ENCODE measurements at regions not wholly inside any gene's neighbourhood (a gene's known extent, or its start where the extent isn't known, plus 50 kb on each side); places are given as distances from the start of the nearest gene placed in this dataset.
"Not testable (repeated sequence)": the region's sequence is repeated elsewhere in the genome, so short reads cannot be mapped to it uniquely, and the experiment has no call there.

- H3K4ac ChIP-seq (ENCODE audit: low read depth, low read length): no peak overlapping the region
- no peaks in the 10 kb centered on the region for H3K4me1 ChIP-seq (ENCODE audit: control insufficient read depth, low read depth, low read length)
- no peak overlapping the region for H3K18ac ChIP-seq (ENCODE audit: low read length)
- H2BK120ac ChIP-seq (ENCODE audit: low read depth, low read length): no peak overlapping the region
- no peak overlapping the region for H3K27ac ChIP-seq (ENCODE audit: low read depth, low read length)
- no peak overlapping the region for H3K23ac ChIP-seq (ENCODE audit: low read length)
- H3K9ac ChIP-seq (ENCODE audit: low read length): no peak overlapping the region
- no peak overlapping the region for H2AK5ac ChIP-seq (ENCODE audit: low read length)
- H2BK15ac ChIP-seq (replicated peaks; ENCODE audit: low read depth): no peak overlapping the region
- H3K79me2 ChIP-seq (ENCODE audit: control insufficient read depth, insufficient read depth, low read length): peaks cover 4% of the 10 kb centered on the region
- no peak overlapping the region for H4K5ac ChIP-seq (ENCODE audit: low read length)
- no CpG with 5 or more reads among the region's 5 CpGs for WGBS (ENCODE audit: extremely low coverage, insufficient coverage, low lambda C conversion rate)
- no peak overlapping the region for H3K4me3 ChIP-seq (ENCODE audit: low read length)
- H4K8ac ChIP-seq (ENCODE audit: low read depth, low read length): no peak overlapping the region
- H3K27me3 ChIP-seq (ENCODE audit: insufficient read depth, low read length, poor library complexity): no peaks in the 10 kb centered on the region
- H3K36me3 ChIP-seq (ENCODE audit: control insufficient read depth, insufficient read depth, low read length): peaks cover 2% of the 10 kb centered on the region
- no peak overlapping the region for H3K4me2 ChIP-seq (ENCODE audit: low read length)
- H2BK5ac ChIP-seq (ENCODE audit: low read length): no peak overlapping the region
- peak overlapping the region; percentile 15 for H3K56ac ChIP-seq (ENCODE audit: low read length)
- DNase-seq: no peak
- H3K79me1 ChIP-seq (ENCODE audit: low read length): peaks cover 7% of the 10 kb centered on the region
Measured at GRCh38 chr6:21870076-21870730, 276.7 kb downstream of the SOX4 start.

GRCh38 chr6:21871831-21872230, 278.3 kb downstream of the SOX4 start:
- H2AK5ac ChIP-seq (ENCODE audit: low read length): no peak overlapping the region
- no peak overlapping the region for H3K18ac ChIP-seq (ENCODE audit: low read length)
- H2BK120ac ChIP-seq (ENCODE audit: low read depth, low read length): no peak overlapping the region
- H3K79me2 ChIP-seq (ENCODE audit: control insufficient read depth, insufficient read depth, low read length): peaks cover 4% of the 10 kb centered on the region
- no peak overlapping the region for H3K23ac ChIP-seq (ENCODE audit: low read length)
- H2BK5ac ChIP-seq (ENCODE audit: low read length): no peak overlapping the region
- H3K4me3 ChIP-seq (ENCODE audit: low read length): no peak overlapping the region
- WGBS (ENCODE audit: extremely low coverage, insufficient coverage, low lambda C conversion rate): no CpG with 5 or more reads among the region's 5 CpGs
- H4K5ac ChIP-seq (ENCODE audit: low read length): no peak overlapping the region
- H2BK15ac ChIP-seq (replicated peaks; ENCODE audit: low read depth): no peak overlapping the region
- no peak overlapping the region for H3K4me2 ChIP-seq (ENCODE audit: low read length)
- H3K4me1 ChIP-seq (ENCODE audit: control insufficient read depth, low read depth, low read length): no peaks in the 10 kb centered on the region
- H3K27me3 ChIP-seq (ENCODE audit: insufficient read depth, low read length, poor library complexity): no peaks in the 10 kb centered on the region
- H4K8ac ChIP-seq (ENCODE audit: low read depth, low read length): no peak overlapping the region
- no peak overlapping the region for H3K9ac ChIP-seq (ENCODE audit: low read length)
- no peak overlapping the region for H3K4ac ChIP-seq (ENCODE audit: low read depth, low read length)
- H3K56ac ChIP-seq (ENCODE audit: low read length): no peak overlapping the region
- H3K36me3 ChIP-seq (ENCODE audit: control insufficient read depth, insufficient read depth, low read length): peaks cover 2% of the 10 kb centered on the region
- H3K27ac ChIP-seq (ENCODE audit: low read depth, low read length): no peak overlapping the region
- DNase-seq: no peak
- peaks cover 7% of the 10 kb centered on the region for H3K79me1 ChIP-seq (ENCODE audit: low read length)

- H2BK15ac ChIP-seq (replicated peaks; ENCODE audit: low read depth): no peak overlapping the region
- H3K56ac ChIP-seq (ENCODE audit: low read length): no peak overlapping the region
- no peak overlapping the region for H2BK5ac ChIP-seq (ENCODE audit: low read length)
- H3K23ac ChIP-seq (ENCODE audit: low read length): no peak overlapping the region
- H2AK5ac ChIP-seq (ENCODE audit: low read length): no peak overlapping the region
- H3K27me3 ChIP-seq (ENCODE audit: insufficient read depth, low read length, poor library complexity): no peaks in the 10 kb centered on the region
- H3K4me3 ChIP-seq (ENCODE audit: low read length): no peak overlapping the region
- no peak overlapping the region for H4K8ac ChIP-seq (ENCODE audit: low read depth, low read length)
- H3K79me1 ChIP-seq (ENCODE audit: low read length): peaks cover 7% of the 10 kb centered on the region
- H3K9ac ChIP-seq (ENCODE audit: low read length): no peak overlapping the region
- no peaks in the 10 kb centered on the region for H3K4me1 ChIP-seq (ENCODE audit: control insufficient read depth, low read depth, low read length)
- H3K18ac ChIP-seq (ENCODE audit: low read length): no peak overlapping the region
- H3K4ac ChIP-seq (ENCODE audit: low read depth, low read length): no peak overlapping the region
- no CpG with 5 or more reads among the region's 2 CpGs for whole genome bisulfite sequencing (ENCODE audit: extremely low coverage, insufficient coverage, low lambda C conversion rate)
- no peak overlapping the region for H3K27ac ChIP-seq (ENCODE audit: low read depth, low read length)
- no peak overlapping the region for H2BK120ac ChIP-seq (ENCODE audit: low read depth, low read length)
- no peak for DNase-seq
- peaks cover 4% of the 10 kb centered on the region for H3K79me2 ChIP-seq (ENCODE audit: control insufficient read depth, insufficient read depth, low read length)
- H3K4me2 ChIP-seq (ENCODE audit: low read length): no peak overlapping the region
- peaks cover 2% of the 10 kb centered on the region for H3K36me3 ChIP-seq (ENCODE audit: control insufficient read depth, insufficient read depth, low read length)
- no peak overlapping the region for H4K5ac ChIP-seq (ENCODE audit: low read length)
Measured at GRCh38 chr6:21872749-21873148, 279.2 kb downstream of the SOX4 start.

GRCh38 chr6:21873562-21873961, 280.0 kb downstream of the SOX4 start:
- Histone ChIP-seq H3K18ac (ENCODE audit: low read length) (peak overlapping the region; percentile 44), H3K27ac (ENCODE audit: low read depth, low read length) (no peak overlapping the region), H3K56ac (ENCODE audit: low read length) (no peak overlapping the region), H3K4ac (ENCODE audit: low read depth, low read length) (no peak overlapping the region), H3K27me3 (ENCODE audit: insufficient read depth, low read length, poor library complexity) (no peaks in the 10 kb centered on the region), H3K79me2 (ENCODE audit: control insufficient read depth, insufficient read depth, low read length) (peaks cover 4% of the 10 kb centered on the region), H3K23ac (ENCODE audit: low read length) (no peak overlapping the region), H3K4me2 (ENCODE audit: low read length) (no peak overlapping the region), H2BK15ac (replicated peaks; ENCODE audit: low read depth) (no peak overlapping the region), H2BK120ac (ENCODE audit: low read depth, low read length) (no peak overlapping the region), H3K4me1 (ENCODE audit: control insufficient read depth, low read depth, low read length) (no peaks in the 10 kb centered on the region), H3K79me1 (ENCODE audit: low read length) (peaks cover 7% of the 10 kb centered on the region), H2AK5ac (ENCODE audit: low read length) (no peak overlapping the region), H3K9ac (ENCODE audit: low read length) (no peak overlapping the region), H3K4me3 (ENCODE audit: low read length) (no peak overlapping the region), H3K36me3 (ENCODE audit: control insufficient read depth, insufficient read depth, low read length) (peaks cover 2% of the 10 kb centered on the region), H2BK5ac (ENCODE audit: low read length) (no peak overlapping the region), H4K8ac (ENCODE audit: low read depth, low read length) (no peak overlapping the region), H4K5ac (ENCODE audit: low read length) (no peak overlapping the region)
- DNase-seq: no peak
- no CpG with 5 or more reads among the region's 10 CpGs for WGBS (ENCODE audit: extremely low coverage, insufficient coverage, low lambda C conversion rate)

- Histone ChIP-seq H3K23ac (ENCODE audit: low read length) (no peak overlapping the region), H3K4ac (ENCODE audit: low read depth, low read length) (no peak overlapping the region), H3K36me3 (ENCODE audit: control insufficient read depth, insufficient read depth, low read length) (peaks cover 2% of the 10 kb centered on the region), H3K4me1 (ENCODE audit: control insufficient read depth, low read depth, low read length) (no peaks in the 10 kb centered on the region), H3K79me1 (ENCODE audit: low read length) (peaks cover 7% of the 10 kb centered on the region), H3K4me2 (ENCODE audit: low read length) (no peak overlapping the region), H2BK120ac (ENCODE audit: low read depth, low read length) (no peak overlapping the region), H3K18ac (ENCODE audit: low read length) (peak overlapping the region; percentile 44), H3K27ac (ENCODE audit: low read depth, low read length) (no peak overlapping the region), H3K56ac (ENCODE audit: low read length) (no peak overlapping the region), H3K79me2 (ENCODE audit: control insufficient read depth, insufficient read depth, low read length) (peaks cover 4% of the 10 kb centered on the region), H4K8ac (ENCODE audit: low read depth, low read length) (no peak overlapping the region), H2BK15ac (replicated peaks; ENCODE audit: low read depth) (no peak overlapping the region), H3K9ac (ENCODE audit: low read length) (no peak overlapping the region), H3K27me3 (ENCODE audit: insufficient read depth, low read length, poor library complexity) (no peaks in the 10 kb centered on the region), H3K4me3 (ENCODE audit: low read length) (no peak overlapping the region), H2BK5ac (ENCODE audit: low read length) (peak overlapping the region; percentile 63), H4K5ac (ENCODE audit: low read length) (no peak overlapping the region), H2AK5ac (ENCODE audit: low read length) (no peak overlapping the region)
- WGBS (ENCODE audit: extremely low coverage, insufficient coverage, low lambda C conversion rate): no CpG with 5 or more reads among the region's 5 CpGs
- DNase-seq: peak; percentile 31
Measured at GRCh38 chr6:21874372-21874771, 280.8 kb downstream of the SOX4 start.

- not testable (repeated sequence) for H3K27me3 ChIP-seq (ENCODE audit: insufficient read depth, low read length, poor library complexity); H4K8ac ChIP-seq (ENCODE audit: low read depth, low read length); H3K4me3 ChIP-seq (ENCODE audit: low read length); H3K9ac ChIP-seq (ENCODE audit: low read length); H2BK15ac ChIP-seq (replicated peaks; ENCODE audit: low read depth); H3K4me2 ChIP-seq (ENCODE audit: low read length); H3K79me2 ChIP-seq (ENCODE audit: control insufficient read depth, insufficient read depth, low read length); H3K56ac ChIP-seq (ENCODE audit: low read length); DNase-seq; H2BK5ac ChIP-seq (ENCODE audit: low read length); H3K4me1 ChIP-seq (ENCODE audit: control insufficient read depth, low read depth, low read length); H2BK120ac ChIP-seq (ENCODE audit: low read depth, low read length); H3K27ac ChIP-seq (ENCODE audit: low read depth, low read length); H4K5ac ChIP-seq (ENCODE audit: low read length); H3K18ac ChIP-seq (ENCODE audit: low read length); H3K36me3 ChIP-seq (ENCODE audit: control insufficient read depth, insufficient read depth, low read length); H3K79me1 ChIP-seq (ENCODE audit: low read length); H2AK5ac ChIP-seq (ENCODE audit: low read length); H3K23ac ChIP-seq (ENCODE audit: low read length); H3K4ac ChIP-seq (ENCODE audit: low read depth, low read length)
- no CpG with 5 or more reads among the region's 4 CpGs for whole genome bisulfite sequencing (ENCODE audit: extremely low coverage, insufficient coverage, low lambda C conversion rate)
Measured at GRCh38 chr6:21877037-21877436, 283.5 kb downstream of the SOX4 start.

Measured in mesendoderm (in vitro differentiated cells).